ENCODE measurements at regions not wholly inside any gene's neighbourhood (a gene's known extent, or its start where the extent isn't known, plus 50 kb on each side); places are given as distances from the start of the nearest gene placed in this dataset.

DNA sequence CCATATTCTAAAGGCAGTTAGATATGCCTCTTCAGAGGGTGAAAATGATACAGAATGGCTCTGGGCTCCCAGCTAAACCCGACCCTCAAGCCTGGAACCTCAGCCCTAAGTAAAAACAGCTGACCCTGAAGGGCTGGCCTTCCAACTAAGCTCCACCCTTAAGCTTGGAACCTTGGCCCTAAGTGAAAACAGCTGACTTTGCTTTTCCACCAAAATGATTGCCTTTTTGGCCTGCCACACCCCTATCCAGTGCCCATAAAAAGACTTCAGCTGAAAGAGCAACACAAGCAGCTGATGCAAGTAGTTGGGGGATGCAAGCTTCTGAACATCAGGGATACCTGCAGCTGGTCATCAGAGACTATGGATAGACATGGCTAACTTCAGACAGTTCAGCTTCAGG is 647.4 kb upstream of the SGCD start:
- TF ChIP-seq, protein P1, sequence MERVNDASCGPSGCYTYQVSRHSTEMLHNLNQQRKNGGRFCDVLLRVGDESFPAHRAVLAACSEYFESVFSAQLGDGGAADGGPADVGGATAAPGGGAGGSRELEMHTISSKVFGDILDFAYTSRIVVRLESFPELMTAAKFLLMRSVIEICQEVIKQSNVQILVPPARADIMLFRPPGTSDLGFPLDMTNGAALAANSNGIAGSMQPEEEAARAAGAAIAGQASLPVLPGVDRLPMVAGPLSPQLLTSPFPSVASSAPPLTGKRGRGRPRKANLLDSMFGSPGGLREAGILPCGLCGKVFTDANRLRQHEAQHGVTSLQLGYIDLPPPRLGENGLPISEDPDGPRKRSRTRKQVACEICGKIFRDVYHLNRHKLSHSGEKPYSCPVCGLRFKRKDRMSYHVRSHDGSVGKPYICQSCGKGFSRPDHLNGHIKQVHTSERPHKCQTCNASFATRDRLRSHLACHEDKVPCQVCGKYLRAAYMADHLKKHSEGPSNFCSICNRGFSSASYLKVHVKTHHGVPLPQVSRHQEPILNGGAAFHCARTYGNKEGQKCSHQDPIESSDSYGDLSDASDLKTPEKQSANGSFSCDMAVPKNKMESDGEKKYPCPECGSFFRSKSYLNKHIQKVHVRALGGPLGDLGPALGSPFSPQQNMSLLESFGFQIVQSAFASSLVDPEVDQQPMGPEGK (CRISPR knock-in tag; IDR thresholded peaks at IDR 0.05; ENCODE audit: borderline replicate concordance), result no peak
- no peak for TF ChIP-seq ZC3H10 (CRISPR knock-in tag; IDR thresholded peaks at IDR 0.05)
- no peak for TF ChIP-seq RARB (CRISPR knock-in tag; IDR thresholded peaks at IDR 0.05)
- TF ChIP-seq, protein P2, sequence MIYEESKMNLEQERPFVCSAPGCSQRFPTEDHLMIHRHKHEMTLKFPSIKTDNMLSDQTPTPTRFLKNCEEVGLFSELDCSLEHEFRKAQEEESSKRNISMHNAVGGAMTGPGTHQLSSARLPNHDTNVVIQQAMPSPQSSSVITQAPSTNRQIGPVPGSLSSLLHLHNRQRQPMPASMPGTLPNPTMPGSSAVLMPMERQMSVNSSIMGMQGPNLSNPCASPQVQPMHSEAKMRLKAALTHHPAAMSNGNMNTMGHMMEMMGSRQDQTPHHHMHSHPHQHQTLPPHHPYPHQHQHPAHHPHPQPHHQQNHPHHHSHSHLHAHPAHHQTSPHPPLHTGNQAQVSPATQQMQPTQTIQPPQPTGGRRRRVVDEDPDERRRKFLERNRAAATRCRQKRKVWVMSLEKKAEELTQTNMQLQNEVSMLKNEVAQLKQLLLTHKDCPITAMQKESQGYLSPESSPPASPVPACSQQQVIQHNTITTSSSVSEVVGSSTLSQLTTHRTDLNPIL (CRISPR knock-in tag; IDR thresholded peaks at IDR 0.05; ENCODE audit: low read depth), result no peak
- TF ChIP-seq, protein P3, sequence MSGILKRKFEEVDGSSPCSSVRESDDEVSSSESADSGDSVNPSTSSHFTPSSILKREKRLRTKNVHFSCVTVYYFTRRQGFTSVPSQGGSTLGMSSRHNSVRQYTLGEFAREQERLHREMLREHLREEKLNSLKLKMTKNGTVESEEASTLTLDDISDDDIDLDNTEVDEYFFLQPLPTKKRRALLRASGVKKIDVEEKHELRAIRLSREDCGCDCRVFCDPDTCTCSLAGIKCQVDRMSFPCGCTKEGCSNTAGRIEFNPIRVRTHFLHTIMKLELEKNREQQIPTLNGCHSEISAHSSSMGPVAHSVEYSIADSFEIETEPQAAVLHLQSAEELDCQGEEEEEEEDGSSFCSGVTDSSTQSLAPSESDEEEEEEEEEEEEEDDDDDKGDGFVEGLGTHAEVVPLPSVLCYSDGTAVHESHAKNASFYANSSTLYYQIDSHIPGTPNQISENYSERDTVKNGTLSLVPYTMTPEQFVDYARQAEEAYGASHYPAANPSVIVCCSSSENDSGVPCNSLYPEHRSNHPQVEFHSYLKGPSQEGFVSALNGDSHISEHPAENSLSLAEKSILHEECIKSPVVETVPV (CRISPR knock-in tag; IDR thresholded peaks at IDR 0.05), result no peak
- no peak for TF ChIP-seq ESRRG (CRISPR knock-in tag; IDR thresholded peaks at IDR 0.05)
- TF ChIP-seq SNAI2 (CRISPR knock-in tag; IDR thresholded peaks at IDR 0.05), result no peak
- TF ChIP-seq OSR1 (CRISPR knock-in tag; IDR thresholded peaks at IDR 0.05), result no peak
- TF ChIP-seq TOX (CRISPR knock-in tag; IDR thresholded peaks at IDR 0.05; ENCODE audit: borderline replicate concordance), result no peak
- TF ChIP-seq ARNTL (CRISPR knock-in tag; IDR thresholded peaks at IDR 0.05; ENCODE audit: borderline replicate concordance, low read depth), result no peak
- no peak for TF ChIP-seq ZFP3 (CRISPR knock-in tag; IDR thresholded peaks at IDR 0.05)
- no peak for TF ChIP-seq GLIS3 (CRISPR knock-in tag; IDR thresholded peaks at IDR 0.05)

Measured in SK-N-SH treated with all-trans-retinoic acid at 6 μM for 48 hours (cell line).